HG03066 (cell line): ENCODE measurements at regions not wholly inside any gene's neighbourhood (a gene's known extent, or its start where the extent isn't known, plus 50 kb on each side); places are given as distances from the start of the nearest gene placed in this dataset.
A peak's percentile ranks its signal among the peaks of the same experiment; 100 is the strongest.
"Not testable (repeated sequence)": the region's sequence is repeated elsewhere in the genome, so short reads cannot be mapped to it uniquely, and the experiment has no call there.

Experiments used
- ATAC-seq: cut with Tn5 transposase; IDR thresholded peaks from one replicate; pipeline ENCODE4 v1.9.1; 2021; ENCODE audit warnings: low read depth; ENCODE audit not compliant: unreplicated experiment

DNA sequence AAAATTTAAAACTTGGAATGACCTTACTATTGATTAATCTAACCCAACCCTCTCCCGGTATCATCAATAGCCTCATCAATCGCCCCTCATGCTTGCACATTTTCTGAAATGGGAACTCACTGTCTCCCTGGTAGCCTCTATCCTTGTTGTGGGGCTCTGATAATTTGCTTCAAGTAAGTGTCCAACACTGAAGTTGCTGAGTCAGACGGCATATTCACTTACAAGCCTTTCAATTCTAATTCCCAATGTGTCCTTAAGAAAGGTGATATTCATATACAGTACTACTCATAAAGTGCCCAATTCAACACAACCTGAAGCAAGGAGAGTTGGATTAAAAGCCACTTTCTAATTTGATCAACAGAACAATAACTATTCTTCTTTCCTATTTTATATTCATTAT lies 1146.1 kb upstream of the TMEM132C start:
- ATAC-seq: no peak

GRCh38 chr12:127121494-127122084 lies 1145.4 kb upstream of the TMEM132C start:
- no peak for ATAC-seq

GRCh38 chr12:127125607-127126259 lies 1141.2 kb upstream of the TMEM132C start:
- peak; percentile 81 for ATAC-seq

DNA sequence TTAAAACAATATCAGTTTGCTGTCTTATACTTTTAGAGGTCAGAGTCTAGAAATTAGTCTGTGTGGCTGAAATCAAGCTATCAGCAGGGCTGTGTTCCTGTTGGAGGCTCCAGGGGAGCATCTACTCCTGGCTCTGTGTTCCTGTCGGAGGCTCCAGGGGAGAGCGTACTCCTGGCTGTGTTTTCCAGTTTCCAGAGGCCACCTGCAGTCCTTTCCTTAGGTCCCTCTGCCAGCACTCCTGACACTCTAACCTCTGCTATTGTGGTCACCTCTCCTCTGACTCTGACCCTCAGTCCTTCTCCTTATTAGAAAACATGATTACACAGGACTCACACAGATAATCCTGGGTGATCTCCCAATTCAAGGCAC lies 1140.7 kb upstream of the TMEM132C start:
- no peak for ATAC-seq

GRCh38 chr12:127127897-127128296 lies 1139.1 kb upstream of the TMEM132C start:
- no peak for ATAC-seq

DNA sequence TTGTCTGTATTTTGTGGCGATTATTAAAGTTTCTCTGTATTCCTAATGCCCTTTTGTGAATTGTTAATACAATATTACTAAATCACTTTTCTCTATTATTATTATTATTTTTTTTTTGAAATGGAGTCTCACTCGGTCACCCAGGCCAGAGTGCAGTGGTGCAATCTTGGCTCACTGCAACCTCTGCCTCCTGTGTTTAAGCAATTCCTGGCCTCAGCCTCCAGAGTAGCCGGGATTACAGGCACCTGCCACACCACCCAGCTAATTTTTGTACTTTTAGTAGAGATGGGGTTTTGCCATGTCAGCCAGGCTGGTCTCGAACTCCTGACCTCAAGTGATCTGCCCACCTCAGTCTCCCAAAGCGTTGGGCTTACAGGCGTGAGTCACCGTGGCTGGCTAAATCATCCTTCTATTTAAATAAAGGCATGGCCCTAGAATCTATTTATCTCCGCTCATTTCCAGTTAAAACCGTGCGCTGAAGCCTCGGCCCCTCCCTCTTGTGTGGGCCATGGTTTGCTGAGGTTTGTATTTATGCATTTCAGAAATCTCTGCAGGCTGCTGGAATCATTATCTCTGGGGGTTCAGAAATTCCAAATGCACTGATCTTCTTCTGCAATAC lies 1136.4 kb upstream of the TMEM132C start:
- no peak for ATAC-seq

DNA sequence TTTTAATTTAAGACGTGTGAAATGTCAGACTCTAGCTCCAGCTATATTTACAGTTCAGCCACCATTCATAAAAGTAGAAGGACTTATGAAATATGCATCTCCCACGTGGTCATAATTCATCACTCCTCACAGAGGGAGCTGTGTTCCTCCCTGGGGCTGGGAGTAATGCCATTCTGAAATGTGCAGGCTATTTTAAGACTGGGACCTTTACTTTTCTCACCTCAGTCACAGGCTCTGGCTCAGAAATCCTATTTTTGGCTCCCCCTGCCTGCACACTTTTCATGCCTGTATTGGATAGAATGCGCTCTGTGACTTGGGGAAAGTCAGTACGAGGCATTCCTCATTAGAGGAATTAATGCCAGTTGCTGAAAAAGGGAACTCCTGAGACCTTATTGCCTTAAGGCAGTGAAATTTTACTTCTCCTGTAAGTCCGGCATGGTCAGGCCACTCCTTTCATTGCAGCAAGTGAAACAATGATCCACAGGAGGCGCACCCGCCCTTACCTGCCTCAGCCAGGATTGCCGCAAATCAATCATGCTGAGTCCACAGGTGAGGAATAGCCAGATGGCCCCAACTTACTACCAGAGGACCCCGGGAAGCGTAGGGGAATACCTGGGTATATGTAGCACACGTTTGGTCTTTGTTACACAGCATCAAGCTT lies 1133.2 kb upstream of the TMEM132C start:
- no peak for ATAC-seq

- not testable (repeated sequence) for ATAC-seq
Observed at GRCh38 chr12:127140864-127141484, 1126.0 kb upstream of the TMEM132C start.

DNA sequence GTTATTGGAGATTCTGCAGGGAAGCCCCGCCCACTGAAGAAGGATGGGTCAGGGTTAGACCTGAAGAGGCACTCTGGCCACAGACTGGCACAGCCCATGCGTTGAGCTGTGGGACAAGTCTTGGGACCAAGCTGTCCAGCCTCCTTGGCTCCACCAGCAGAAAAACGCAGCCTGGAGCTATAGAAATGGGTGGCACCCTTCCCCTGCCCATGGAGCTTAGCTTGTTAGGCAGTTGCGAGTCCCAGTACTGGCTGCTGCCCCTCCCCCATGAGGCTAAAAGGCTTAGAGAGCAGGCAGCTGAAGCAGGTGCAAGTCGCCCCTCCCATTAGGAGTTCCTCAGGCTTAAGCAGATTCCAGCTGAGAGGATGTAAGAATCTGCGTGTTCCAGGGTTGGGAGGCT lies 1124.0 kb upstream of the TMEM132C start:
- ATAC-seq: no peak

DNA sequence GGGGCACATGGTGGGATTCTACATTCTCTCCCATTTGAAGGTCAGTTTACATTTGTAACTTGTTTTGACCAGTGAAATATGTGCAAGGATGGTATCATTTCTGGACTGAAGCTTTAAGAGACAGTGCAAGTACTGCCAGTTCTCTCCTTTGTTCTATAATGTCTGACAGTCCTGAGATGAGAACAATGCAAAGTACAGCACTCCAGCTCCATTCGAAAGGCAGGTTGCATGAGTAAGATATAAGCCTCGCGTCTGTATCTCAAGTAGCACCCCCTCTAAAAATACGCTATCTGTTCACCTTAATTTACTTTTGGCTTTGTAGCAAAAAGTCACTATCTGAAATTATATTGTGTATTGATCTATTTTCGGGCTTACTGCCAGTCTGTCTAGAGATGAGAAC lies 1122.2 kb upstream of the TMEM132C start:
- ATAC-seq: no peak

DNA sequence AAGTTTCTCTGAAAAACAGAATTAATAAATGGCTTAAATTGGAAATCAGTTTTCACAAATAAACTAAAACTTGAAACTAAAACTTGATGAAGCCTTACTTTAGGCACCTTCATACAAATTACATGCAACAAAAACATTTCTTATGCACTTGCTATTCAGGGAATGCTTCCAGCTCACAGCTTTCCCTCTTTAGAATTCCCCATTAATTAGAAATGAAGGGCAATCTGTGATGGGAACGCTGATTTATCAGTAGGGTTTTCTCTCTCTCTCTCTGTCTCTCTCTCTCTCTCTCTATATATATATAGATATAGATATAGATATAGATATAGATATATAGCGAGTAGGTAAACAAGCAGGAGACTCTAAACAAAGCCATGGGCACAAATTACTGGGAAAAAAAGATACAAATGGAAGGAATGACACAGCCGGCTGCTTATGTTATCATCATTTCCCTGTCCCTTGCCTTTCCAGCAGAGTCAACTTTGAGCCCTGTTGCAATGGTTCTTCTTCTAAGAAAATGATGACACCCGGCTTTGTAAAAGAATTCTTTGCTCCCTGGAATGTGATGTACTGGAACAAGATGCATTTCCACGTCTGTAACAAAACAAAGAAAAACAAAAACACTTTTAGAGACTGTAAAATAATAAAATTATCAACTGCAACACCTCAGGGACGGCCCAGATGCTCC lies 1121.6 kb upstream of the TMEM132C start:
- ATAC-seq: no peak

- no peak for ATAC-seq
Observed at GRCh38 chr12:127145929-127146789, 1120.8 kb upstream of the TMEM132C start.

- ATAC-seq: no peak
Observed at GRCh38 chr12:127146991-127147718, 1119.8 kb upstream of the TMEM132C start.

- ATAC-seq: no peak
Observed at GRCh38 chr12:127147724-127148123, 1119.2 kb upstream of the TMEM132C start.

- ATAC-seq: no peak
Observed at GRCh38 chr12:127148318-127148717, 1118.7 kb upstream of the TMEM132C start.

DNA sequence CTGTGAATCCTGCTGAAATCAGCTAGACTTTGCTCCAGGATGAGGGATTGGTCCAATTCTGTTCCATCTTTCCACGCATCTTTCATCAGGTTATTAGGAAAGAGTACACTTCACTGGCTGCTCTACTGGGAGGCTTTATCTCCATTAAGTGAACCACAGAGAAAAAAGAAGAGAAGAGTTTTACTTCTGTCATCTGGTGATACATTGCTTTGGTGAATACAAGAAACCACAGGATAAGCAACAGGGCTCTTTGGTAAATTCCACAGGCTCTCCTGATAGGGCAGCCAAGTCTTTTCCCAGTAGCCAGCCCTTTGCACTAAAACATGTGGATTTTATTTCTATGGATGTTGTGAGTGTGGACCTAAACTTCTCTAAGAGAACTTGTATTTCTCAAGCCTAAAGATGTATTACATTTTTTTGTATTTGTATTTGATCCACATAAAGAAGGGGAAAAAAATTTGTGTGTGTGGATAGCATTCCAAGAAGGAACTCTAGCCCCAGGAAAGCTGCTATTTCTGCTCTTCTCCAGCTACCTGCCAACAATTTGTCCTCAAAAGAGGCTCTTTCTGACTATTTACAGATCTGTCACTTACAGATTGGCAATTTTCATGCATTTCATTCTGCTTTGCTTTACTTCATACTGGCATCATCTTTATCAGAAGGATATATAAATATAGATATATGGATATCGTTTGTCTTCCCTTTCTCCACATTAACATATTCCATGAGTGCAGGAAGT lies 1117.6 kb upstream of the TMEM132C start:
- ATAC-seq: no peak

DNA sequence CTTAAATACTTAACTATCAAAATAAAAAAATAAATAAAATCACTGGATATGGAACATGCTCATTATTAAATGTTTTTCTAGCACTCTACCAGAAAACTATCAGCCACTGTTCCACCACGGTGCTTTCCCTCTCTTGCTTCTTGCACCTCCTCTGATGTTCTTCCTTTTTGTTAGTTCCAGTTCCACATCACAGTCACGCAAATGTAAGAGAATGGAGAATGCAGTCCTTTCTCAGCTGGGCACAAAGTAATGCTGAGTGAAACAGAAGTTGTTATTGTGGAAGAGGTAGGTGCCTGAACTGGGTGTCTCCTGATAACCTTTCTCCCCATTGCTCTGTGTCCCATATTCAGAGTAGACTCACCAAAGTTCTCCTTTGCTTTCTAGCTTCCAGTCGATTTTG lies 1116.9 kb upstream of the TMEM132C start:
- ATAC-seq: peak; percentile 81

DNA sequence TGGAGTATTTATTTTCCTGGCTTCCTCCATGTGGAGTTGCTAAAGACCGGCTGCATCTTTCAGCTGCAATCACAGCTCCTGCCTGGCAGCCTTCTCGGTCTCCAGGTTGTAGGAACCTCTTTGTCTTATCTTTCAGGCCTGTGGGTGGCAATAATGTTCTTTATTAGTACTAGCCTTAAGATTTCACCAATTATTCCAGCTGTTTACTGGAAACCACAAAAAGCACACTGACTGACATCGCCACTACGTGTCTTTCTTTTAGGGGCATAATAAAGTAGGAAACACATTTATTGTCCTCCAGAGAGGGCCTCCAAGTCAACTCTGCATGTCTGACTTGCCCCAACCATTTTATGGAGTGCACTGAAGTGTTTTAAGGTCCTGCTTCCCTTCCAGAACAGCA lies 1116.5 kb upstream of the TMEM132C start:
- peak; percentile 19 for ATAC-seq
